ENCODE measurements at regions not wholly inside any gene's neighbourhood (a gene's known extent, or its start where the extent isn't known, plus 50 kb on each side); places are given as distances from the start of the nearest gene placed in this dataset.
"Not testable (repeated sequence)": the region's sequence is repeated elsewhere in the genome, so short reads cannot be mapped to it uniquely, and the experiment has no call there.

- not testable (repeated sequence) for DNase-seq
Observed at GRCh38 chr3:107470496-107470895, 52.3 kb upstream of the BBX start.

Data from fibroblast of skin of right biceps (primary cell).